ENCODE measurements at regions not wholly inside any gene's neighbourhood (a gene's known extent, or its start where the extent isn't known, plus 50 kb on each side); places are given as distances from the start of the nearest gene placed in this dataset.

DNA sequence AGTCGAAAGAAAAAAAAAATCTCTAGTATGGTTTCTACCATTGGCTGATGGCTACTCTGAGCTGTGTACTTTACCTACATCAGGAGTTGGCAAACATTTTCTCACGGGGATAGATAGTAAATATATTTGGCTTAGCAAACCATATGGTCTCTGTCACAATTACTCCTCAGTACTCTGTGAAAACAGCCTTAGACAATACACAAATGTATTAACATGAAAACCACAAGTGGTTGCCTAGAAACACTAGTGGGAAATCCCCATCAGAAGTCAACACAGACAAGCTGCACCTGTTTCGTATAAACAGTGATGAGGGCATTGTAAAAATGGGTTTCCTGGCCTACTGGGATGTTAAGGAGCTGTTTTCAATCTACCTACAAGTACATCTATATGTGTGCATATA lies 84.6 kb upstream of the NAV3 start:
- TF ChIP-seq, protein P1, sequence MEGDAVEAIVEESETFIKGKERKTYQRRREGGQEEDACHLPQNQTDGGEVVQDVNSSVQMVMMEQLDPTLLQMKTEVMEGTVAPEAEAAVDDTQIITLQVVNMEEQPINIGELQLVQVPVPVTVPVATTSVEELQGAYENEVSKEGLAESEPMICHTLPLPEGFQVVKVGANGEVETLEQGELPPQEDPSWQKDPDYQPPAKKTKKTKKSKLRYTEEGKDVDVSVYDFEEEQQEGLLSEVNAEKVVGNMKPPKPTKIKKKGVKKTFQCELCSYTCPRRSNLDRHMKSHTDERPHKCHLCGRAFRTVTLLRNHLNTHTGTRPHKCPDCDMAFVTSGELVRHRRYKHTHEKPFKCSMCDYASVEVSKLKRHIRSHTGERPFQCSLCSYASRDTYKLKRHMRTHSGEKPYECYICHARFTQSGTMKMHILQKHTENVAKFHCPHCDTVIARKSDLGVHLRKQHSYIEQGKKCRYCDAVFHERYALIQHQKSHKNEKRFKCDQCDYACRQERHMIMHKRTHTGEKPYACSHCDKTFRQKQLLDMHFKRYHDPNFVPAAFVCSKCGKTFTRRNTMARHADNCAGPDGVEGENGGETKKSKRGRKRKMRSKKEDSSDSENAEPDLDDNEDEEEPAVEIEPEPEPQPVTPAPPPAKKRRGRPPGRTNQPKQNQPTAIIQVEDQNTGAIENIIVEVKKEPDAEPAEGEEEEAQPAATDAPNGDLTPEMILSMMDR (IDR thresholded peaks at IDR 0.05; ENCODE audit: poor library complexity), result no peak
- TF ChIP-seq EZH2 (IDR thresholded peaks at IDR 0.05; ENCODE audit: borderline replicate concordance), result no peak
